Mesenteric fat pad (tissue), 1 donor: ENCODE measurements at regions not wholly inside any gene's neighbourhood (a gene's known extent, or its start where the extent isn't known, plus 50 kb on each side); places are given as distances from the start of the nearest gene placed in this dataset.
"Not testable (repeated sequence)": the region's sequence is repeated elsewhere in the genome, so short reads cannot be mapped to it uniquely, and the experiment has no call there.

Source experiments
- DNase-seq: peaks from one replicate; pipeline ENCODE4 v3.0.0-alpha.2; 2020; ENCODE audit warnings: low spot score
- donor health status: DM: yes; HTN: yes; CAD: no.

GRCh38 chr2:192921631-192922030, 726.9 kb upstream of the TMEFF2 start:
- DNase-seq, result not testable (repeated sequence)

GRCh38 chr2:192901446-192901845, 706.7 kb upstream of the TMEFF2 start:
- DNase-seq, result no peak

- no peak for DNase-seq
Observed at GRCh38 chr2:192899466-192899865, 704.7 kb upstream of the TMEFF2 start.

GRCh38 chr2:192893976-192894375, 699.2 kb upstream of the TMEFF2 start:
- not testable (repeated sequence) for DNase-seq

GRCh38 chr2:192888109-192888508, 693.4 kb upstream of the TMEFF2 start:
- DNase-seq, result no peak

- DNase-seq, result no peak
Observed at GRCh38 chr2:192887337-192887736, 692.6 kb upstream of the TMEFF2 start.

- DNase-seq, result no peak
Observed at GRCh38 chr2:192886636-192887035, 691.9 kb upstream of the TMEFF2 start.

- DNase-seq, result no peak
Observed at GRCh38 chr2:192885569-192886160, 690.9 kb upstream of the TMEFF2 start.

GRCh38 chr2:192877159-192877558, 682.4 kb upstream of the TMEFF2 start:
- no peak for DNase-seq

GRCh38 chr2:192876698-192877097, 682.0 kb upstream of the TMEFF2 start:
- no peak for DNase-seq

- no peak for DNase-seq
Observed at GRCh38 chr2:192854706-192855105, 660.0 kb upstream of the TMEFF2 start.

GRCh38 chr2:192854031-192854430, 659.3 kb upstream of the TMEFF2 start:
- no peak for DNase-seq

- no peak for DNase-seq
Observed at GRCh38 chr2:192828947-192829346, 634.2 kb upstream of the TMEFF2 start.

- no peak for DNase-seq
Observed at GRCh38 chr2:192828175-192828574, 633.4 kb upstream of the TMEFF2 start.

- no peak for DNase-seq
Observed at GRCh38 chr2:192827735-192828134, 633.0 kb upstream of the TMEFF2 start.

- no peak for DNase-seq
Observed at GRCh38 chr2:192814376-192814775, 619.6 kb upstream of the TMEFF2 start.

GRCh38 chr2:192813341-192813740, 618.6 kb upstream of the TMEFF2 start:
- no peak for DNase-seq

- no peak for DNase-seq
Observed at GRCh38 chr2:192809173-192809572, 614.4 kb upstream of the TMEFF2 start.

- DNase-seq, result no peak
Observed at GRCh38 chr2:192783643-192784042, 588.9 kb upstream of the TMEFF2 start.

GRCh38 chr2:192775459-192776262, 580.9 kb upstream of the TMEFF2 start:
- no peak for DNase-seq

- no peak for DNase-seq
Observed at GRCh38 chr2:192775011-192775410, 580.3 kb upstream of the TMEFF2 start.

- no peak for DNase-seq
Observed at GRCh38 chr2:192773044-192773443, 578.3 kb upstream of the TMEFF2 start.

GRCh38 chr2:192749611-192750200, 555.0 kb upstream of the TMEFF2 start:
- no peak for DNase-seq
